ENCODE measurements at regions not wholly inside any gene's neighbourhood (a gene's known extent, or its start where the extent isn't known, plus 50 kb on each side); places are given as distances from the start of the nearest gene placed in this dataset.

DNA sequence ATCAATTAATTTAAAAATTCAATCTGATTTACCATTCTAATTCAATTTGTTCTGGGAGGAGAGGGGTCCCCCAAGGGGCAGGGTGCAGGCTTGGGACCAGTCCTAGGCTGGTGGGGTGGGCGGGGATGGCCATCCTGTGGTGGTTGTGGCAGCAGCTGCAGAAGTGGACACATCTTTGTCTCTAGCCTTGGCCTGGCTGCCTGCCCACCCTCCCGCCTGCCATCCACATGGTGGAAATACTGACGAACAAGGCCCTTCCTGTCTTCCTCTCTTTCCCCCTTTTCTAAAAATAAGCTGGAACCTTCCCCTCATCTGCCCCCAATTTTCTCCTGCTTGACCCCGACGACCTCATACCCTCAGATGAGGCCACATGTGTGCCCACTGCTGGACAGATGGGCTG is 130.9 kb downstream of the FOXD2 start:
- Histone ChIP-seq H3K36me3 (ENCODE audit: low read depth) (no peaks in the 10 kb centered on the region), H3K9ac (no peak overlapping the region), H3K79me2 (ENCODE audit: insufficient read depth) (no peaks in the 10 kb centered on the region), H3K4me2 (ENCODE audit: unreplicated experiment) (no peak overlapping the region), H3K9me3 (ENCODE audit: low read depth) (no peaks in the 10 kb centered on the region), H3K4me1 (ENCODE audit: insufficient read depth) (peaks cover 7% of the 10 kb centered on the region; the same call in 1 of the 2 replicates), H3F3A (ENCODE audit: insufficient read depth) (no peaks in the 10 kb centered on the region), H3K9me2 (ENCODE audit: insufficient read depth) (no peaks in the 10 kb centered on the region), H3K4me3 (no peak overlapping the region), H2AFZ (no peak overlapping the region), H4K20me1 (ENCODE audit: insufficient read depth) (no peaks in the 10 kb centered on the region), H3K27me3 (replicated peaks; ENCODE audit: insufficient read depth) (no peaks in the 10 kb centered on the region), H3K27ac (no peak overlapping the region)
- 37 to 68% methylated on average over 3 to 5 of the region's 5 CpGs for WGBS, 2 experiments (ENCODE audit: low coverage in 1 of 2, low lambda C conversion rate in 2 of 2, missing lambda C conversion rate in 2 of 2)
- DNase-seq, result peak; percentile 7
- TF ChIP-seq EZH2phosphoT487 (IDR thresholded peaks at IDR 0.05; ENCODE audit: insufficient read depth, low read depth) (no peak), EZH2 (IDR thresholded peaks at IDR 0.05; ENCODE audit: insufficient read depth, poor library complexity, severe bottlenecking) (no peak)
- in situ Hi-C loops (cut with MboI), result no loop called here

- no peaks in the 10 kb centered on the region for H3K79me2 ChIP-seq (ENCODE audit: insufficient read depth)
- TF ChIP-seq EZH2phosphoT487 (IDR thresholded peaks at IDR 0.05; ENCODE audit: insufficient read depth, low read depth) (no peak), EZH2 (IDR thresholded peaks at IDR 0.05; ENCODE audit: insufficient read depth, poor library complexity, severe bottlenecking) (no peak)
- no peaks in the 10 kb centered on the region for H3K9me3 ChIP-seq (ENCODE audit: low read depth)
- H2AFZ ChIP-seq, result peak overlapping the region; percentile 18
- no peaks in the 10 kb centered on the region for H4K20me1 ChIP-seq (ENCODE audit: insufficient read depth)
- no peaks in the 10 kb centered on the region for H3K36me3 ChIP-seq (ENCODE audit: low read depth)
- H3F3A ChIP-seq (ENCODE audit: insufficient read depth), result no peaks in the 10 kb centered on the region
- H3K27me3 ChIP-seq (replicated peaks; ENCODE audit: insufficient read depth), result no peaks in the 10 kb centered on the region
- WGBS, 2 experiments (ENCODE audit: low coverage in 1 of 2, low lambda C conversion rate in 2 of 2, missing lambda C conversion rate in 2 of 2), result 86 to 88% methylated on average over 5 of the region's 5 CpGs
- in situ Hi-C loops (cut with MboI), result no loop called here
- peaks cover 7% of the 10 kb centered on the region; the same call in 1 of the 2 replicates for H3K4me1 ChIP-seq (ENCODE audit: insufficient read depth)
- no peak overlapping the region for H3K27ac ChIP-seq
- peak overlapping the region; percentile 45 for H3K4me2 ChIP-seq (ENCODE audit: unreplicated experiment)
- H3K4me3 ChIP-seq, result no peak overlapping the region
- no peak overlapping the region for H3K9ac ChIP-seq
- no peak for DNase-seq
- H3K9me2 ChIP-seq (ENCODE audit: insufficient read depth), result no peaks in the 10 kb centered on the region
Observed at GRCh38 chr1:47569261-47569660, 131.4 kb downstream of the FOXD2 start.

- 13 to 16% methylated on average over 9 of the region's 9 CpGs for WGBS, 2 experiments (ENCODE audit: low coverage in 1 of 2, low lambda C conversion rate in 2 of 2, missing lambda C conversion rate in 2 of 2)
- H3K4me2 ChIP-seq (ENCODE audit: unreplicated experiment), result peak overlapping the region; percentile 45
Observed at GRCh38 chr1:47569681-47570470, 132.0 kb downstream of the FOXD2 start.

GRCh38 chr1:47571161-47571560 is 133.3 kb downstream of the FOXD2 start:
- Histone ChIP-seq H2AFZ (no peak overlapping the region), H4K20me1 (ENCODE audit: insufficient read depth) (no peaks in the 10 kb centered on the region), H3K9ac (no peak overlapping the region), H3K27ac (no peak overlapping the region), H3K79me2 (ENCODE audit: insufficient read depth) (no peaks in the 10 kb centered on the region), H3K9me3 (ENCODE audit: low read depth) (no peaks in the 10 kb centered on the region), H3K27me3 (replicated peaks; ENCODE audit: insufficient read depth) (no peaks in the 10 kb centered on the region), H3K36me3 (ENCODE audit: low read depth) (no peaks in the 10 kb centered on the region), H3K4me1 (ENCODE audit: insufficient read depth) (peaks cover 7% of the 10 kb centered on the region; the same call in 1 of the 2 replicates), H3F3A (ENCODE audit: insufficient read depth) (no peaks in the 10 kb centered on the region), H3K9me2 (ENCODE audit: insufficient read depth) (no peaks in the 10 kb centered on the region), H3K4me3 (no peak overlapping the region), H3K4me2 (ENCODE audit: unreplicated experiment) (no peak overlapping the region)
- no peak for DNase-seq
- WGBS, 2 experiments (ENCODE audit: low coverage in 1 of 2, low lambda C conversion rate in 2 of 2, missing lambda C conversion rate in 2 of 2), result 80 to 81% methylated on average over 4 to 5 of the region's 5 CpGs
- in situ Hi-C loops (cut with MboI), result no loop called here
- TF ChIP-seq EZH2phosphoT487 (IDR thresholded peaks at IDR 0.05; ENCODE audit: insufficient read depth, low read depth), result no peak
- no peak for TF ChIP-seq EZH2 (IDR thresholded peaks at IDR 0.05; ENCODE audit: insufficient read depth, poor library complexity, severe bottlenecking)

More at GRCh38 chr1:47569681-47570470, 132.0 kb downstream of the FOXD2 start:
- H3K9ac ChIP-seq, result no peak overlapping the region
- TF ChIP-seq EZH2 (IDR thresholded peaks at IDR 0.05; ENCODE audit: insufficient read depth, poor library complexity, severe bottlenecking) (no peak), EZH2phosphoT487 (IDR thresholded peaks at IDR 0.05; ENCODE audit: insufficient read depth, low read depth) (no peak)
- peak overlapping the region; percentile 18 for H2AFZ ChIP-seq
- in situ Hi-C loops (cut with MboI), result no loop called here
- no peaks in the 10 kb centered on the region for H3K27me3 ChIP-seq (replicated peaks; ENCODE audit: insufficient read depth)
- no peaks in the 10 kb centered on the region for H3K9me3 ChIP-seq (ENCODE audit: low read depth)
- no peaks in the 10 kb centered on the region for H3F3A ChIP-seq (ENCODE audit: insufficient read depth)
- H3K36me3 ChIP-seq (ENCODE audit: low read depth), result no peaks in the 10 kb centered on the region
- no peaks in the 10 kb centered on the region for H3K79me2 ChIP-seq (ENCODE audit: insufficient read depth)
- H4K20me1 ChIP-seq (ENCODE audit: insufficient read depth), result no peaks in the 10 kb centered on the region
- H3K27ac ChIP-seq, result no peak overlapping the region
- peak; percentile 93 for DNase-seq
- no peaks in the 10 kb centered on the region for H3K9me2 ChIP-seq (ENCODE audit: insufficient read depth)
- H3K4me1 ChIP-seq (ENCODE audit: insufficient read depth), result peaks cover 7% of the 10 kb centered on the region; the same call in 1 of the 2 replicates
- no peak overlapping the region for H3K4me3 ChIP-seq
